Stomach (tissue), 8 donors: ENCODE measurements at regions not wholly inside any gene's neighbourhood (a gene's known extent, or its start where the extent isn't known, plus 50 kb on each side); places are given as distances from the start of the nearest gene placed in this dataset.

Experiments used
- DNase-seq, 2 donors: peaks; one replicate each; pipeline versions ENCODE4 v3.0.0 to v3.0.0-alpha.2; 2013 to 2019
- H3K27ac ChIP-seq, 5 donors: fragments of 200-600 bp in 4 of 5; sonication (generic) in 4 of 5; one replicate each; pipeline ENCODE4 v1.5.1; 2013 to 2019; ENCODE audit warnings: mild to moderate bottlenecking in 1 of 5, moderate library complexity in 1 of 5
- H3K27me3 ChIP-seq, 3 donors: fragments of 200-600 bp; sonication (generic); one replicate each; pipeline ENCODE4 v1.5.1; 2017 to 2019; ENCODE audit warnings: mixed run types in 1 of 3
- H3K36me3 ChIP-seq, 4 donors: fragments of 200-600 bp; sonication (generic); 1 replicate in 3 of 4; 2 replicates in 1 of 4; pipeline ENCODE4 v1.5.1; 2016 to 2019
- H3K4me1 ChIP-seq, 4 donors: fragments of 200-600 bp; sonication (generic); one replicate each; pipeline ENCODE4 v1.5.1; 2016 to 2019
- H3K4me3 ChIP-seq, 4 donors: fragments of 200-600 bp; sonication (generic) in 3 of 4; one replicate each; pipeline ENCODE4 v1.5.1; 2016 to 2019; ENCODE audit warnings: mild to moderate bottlenecking in 1 of 4
- H3K9me3 ChIP-seq, 4 donors: fragments of 200-600 bp; sonication (generic); one replicate each; pipeline ENCODE4 v1.5.1; 2016 to 2019
- EP300 ChIP-seq: sonication (generic); formaldehyde crosslinking; IDR thresholded peaks from one replicate; pipeline ENCODE4 v1.6.1; 2017; ENCODE audit warnings: antibody characterized with exemption
- POLR2A ChIP-seq, 4 donors: fragments of 450-650 bp; IDR thresholded peaks; one replicate each; pipeline ENCODE4 v1.6.1; 2016; ENCODE audit warnings: antibody characterized with exemption in 4 of 4, control low read depth in 2 of 4, mild to moderate bottlenecking in 1 of 4, moderate library complexity in 1 of 4
- POLR2AphosphoS5 ChIP-seq, 3 donors: sonication (generic); formaldehyde crosslinking; IDR thresholded peaks; one replicate each; pipeline ENCODE4 v1.6.1; 2016; ENCODE audit warnings: antibody characterized with exemption in 3 of 3
- WGBS, 5 donors: extraction: QIAGEN DNeasy Blood & Tissue Kit in 3 of 5; methylation state at CpG; one replicate each; pipeline versions ENCODE4 v1.1.5 to v1.1.7; 2013 to 2018; 5-methylcytosine and 5-hydroxymethylcytosine counted together
- intact Hi-C: fragments of 100-400 bp; cut with DNase I; formaldehyde crosslinking; loops from one replicate; pipeline ENCODE4 v1.15.1; 2023; ENCODE audit warnings: low total_unique reads
- TF ChIP-seq, protein P1 (sequence below), 7 experiments: fragments of 450-650 bp in 4 of 7; fragments of 200-600 bp in 3 of 7; sonication (generic) in 3 of 7; IDR thresholded peaks; one replicate each; pipeline ENCODE4 v1.5.1; 2016 to 2019; ENCODE audit warnings: antibody characterized with exemption in 7 of 7, control low read depth in 2 of 7, mild to moderate bottlenecking in 1 of 7
- donor health status: healthy with polysubstance abuse.
- donor health status: Bipolar disorder and iron deficiency.
- donor health status: healthy.

DNA sequence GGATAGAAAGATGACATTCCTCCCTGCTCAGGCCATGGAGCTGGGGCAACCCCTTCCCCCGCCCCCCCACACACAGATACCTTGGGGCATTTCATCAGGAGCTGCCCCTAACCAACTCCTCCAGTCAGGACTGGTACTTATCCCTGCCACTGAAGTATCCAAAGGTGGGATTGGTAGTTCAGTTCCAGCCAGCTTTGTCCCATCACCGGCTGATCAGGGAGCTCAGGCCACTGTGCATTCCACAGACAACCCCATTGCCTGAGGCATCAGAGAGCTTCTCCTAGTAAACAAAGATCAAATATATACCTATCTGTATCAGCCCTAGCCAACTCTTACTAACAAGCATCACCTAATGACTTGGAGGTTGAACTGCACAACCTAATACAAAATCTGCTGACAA lies 218.2 kb upstream of the FMR1 start:
- no peak overlapping the region for H3K4me3 ChIP-seq
- 53 to 100% (median 58%) methylated on average over 1 to 2 of the region's 2 CpGs for WGBS, 5 donors
- intact Hi-C loops = no loop called here

GRCh38 chrX:147699061-147699460 lies 212.7 kb upstream of the FMR1 start:
- intact Hi-C loops = no loop called here
- no peaks in the 10 kb centered on the region for H3K4me1 ChIP-seq

More for the DNA sequence above, 218.2 kb upstream of the FMR1 start:
- TF ChIP-seq POLR2A (IDR thresholded peaks at IDR 0.05) (no peak), POLR2AphosphoS5 (IDR thresholded peaks at IDR 0.05) (no peak), EP300 (no peak)
- TF ChIP-seq, protein P1, sequence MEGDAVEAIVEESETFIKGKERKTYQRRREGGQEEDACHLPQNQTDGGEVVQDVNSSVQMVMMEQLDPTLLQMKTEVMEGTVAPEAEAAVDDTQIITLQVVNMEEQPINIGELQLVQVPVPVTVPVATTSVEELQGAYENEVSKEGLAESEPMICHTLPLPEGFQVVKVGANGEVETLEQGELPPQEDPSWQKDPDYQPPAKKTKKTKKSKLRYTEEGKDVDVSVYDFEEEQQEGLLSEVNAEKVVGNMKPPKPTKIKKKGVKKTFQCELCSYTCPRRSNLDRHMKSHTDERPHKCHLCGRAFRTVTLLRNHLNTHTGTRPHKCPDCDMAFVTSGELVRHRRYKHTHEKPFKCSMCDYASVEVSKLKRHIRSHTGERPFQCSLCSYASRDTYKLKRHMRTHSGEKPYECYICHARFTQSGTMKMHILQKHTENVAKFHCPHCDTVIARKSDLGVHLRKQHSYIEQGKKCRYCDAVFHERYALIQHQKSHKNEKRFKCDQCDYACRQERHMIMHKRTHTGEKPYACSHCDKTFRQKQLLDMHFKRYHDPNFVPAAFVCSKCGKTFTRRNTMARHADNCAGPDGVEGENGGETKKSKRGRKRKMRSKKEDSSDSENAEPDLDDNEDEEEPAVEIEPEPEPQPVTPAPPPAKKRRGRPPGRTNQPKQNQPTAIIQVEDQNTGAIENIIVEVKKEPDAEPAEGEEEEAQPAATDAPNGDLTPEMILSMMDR (IDR thresholded peaks at IDR 0.05) = no peak
- Histone ChIP-seq H3K36me3 (no peaks in the 10 kb centered on the region), H3K27ac (no peak overlapping the region), H3K4me1 (no peaks in the 10 kb centered on the region), H3K27me3 (no peaks in the 10 kb centered on the region), H3K9me3 (peaks cover 0 to 18% (median 7%) of the 10 kb centered on the region in 4 donors)
- no peak for DNase-seq

DNA sequence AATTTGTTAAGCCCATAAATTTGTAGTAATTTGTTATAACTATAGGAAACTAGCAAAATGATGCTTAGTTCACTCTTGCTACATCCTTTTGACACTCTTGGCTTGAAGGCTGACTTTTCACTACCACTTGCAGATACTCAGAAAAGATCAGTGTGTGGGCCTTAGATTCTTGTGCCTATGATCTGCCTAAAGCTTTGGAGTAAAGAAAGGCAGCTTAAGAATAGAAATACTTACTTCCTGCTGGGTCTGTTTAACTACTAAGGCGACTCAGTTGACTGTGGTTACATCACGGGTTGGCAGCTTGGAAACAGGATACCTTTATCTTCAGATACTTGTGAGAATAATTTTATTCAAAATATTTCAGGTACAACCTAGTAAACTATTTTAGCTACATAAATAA lies 201.4 kb upstream of the FMR1 start:
- Histone ChIP-seq H3K4me1 (no peaks in the 10 kb centered on the region), H3K27ac (no peak overlapping the region), H3K27me3 (no peaks in the 10 kb centered on the region), H3K4me3 (no peak overlapping the region), H3K9me3 (no peaks in the 10 kb centered on the region), H3K36me3 (no peaks in the 10 kb centered on the region)
- 26 to 49% (median 36%) methylated on average over 2 of the region's 2 CpGs for WGBS, 5 donors
- intact Hi-C loops = no loop called here
- no peak for TF ChIP-seq POLR2A (IDR thresholded peaks at IDR 0.05)
- TF ChIP-seq POLR2AphosphoS5 (IDR thresholded peaks at IDR 0.05) = no peak
- no peak for TF ChIP-seq EP300
- TF ChIP-seq, protein P1 (IDR thresholded peaks at IDR 0.05) = no peak
- DNase-seq = no peak

More at GRCh38 chrX:147699061-147699460, 212.7 kb upstream of the FMR1 start:
- Histone ChIP-seq H3K36me3 (no peaks in the 10 kb centered on the region), H3K9me3 (peaks cover 0 to 7% (median 3%) of the 10 kb centered on the region in 4 donors), H3K27ac (no peak overlapping the region), H3K4me3 (no peak overlapping the region), H3K27me3 (no peaks in the 10 kb centered on the region)
- TF ChIP-seq, protein P1 (IDR thresholded peaks at IDR 0.05) = no peak
- TF ChIP-seq POLR2AphosphoS5 (IDR thresholded peaks at IDR 0.05) = no peak
- no peak for TF ChIP-seq EP300
- TF ChIP-seq POLR2A (IDR thresholded peaks at IDR 0.05) = no peak
- 15 to 38% (median 23%) methylated on average over 2 of the region's 2 CpGs for WGBS, 5 donors
- DNase-seq = no peak

- intact Hi-C loops = no loop called here
- no peak overlapping the region for H3K27ac ChIP-seq
These were observed 178.3 kb upstream of the FMR1 start for GRCh38 chrX:147733369-147733768.

More at GRCh38 chrX:147733369-147733768, 178.3 kb upstream of the FMR1 start:
- Histone ChIP-seq H3K4me1 (no peaks in the 10 kb centered on the region), H3K27me3 (no peaks in the 10 kb centered on the region), H3K36me3 (no peaks in the 10 kb centered on the region), H3K4me3 (no peak overlapping the region), H3K9me3 (no peaks in the 10 kb centered on the region)
- DNase-seq = no peak
- WGBS, 5 donors = 62 to 84% (median 81%) methylated on average over 2 of the region's 2 CpGs
- no peak for TF ChIP-seq EP300
- TF ChIP-seq, protein P1 (IDR thresholded peaks at IDR 0.05) = no peak
- no peak for TF ChIP-seq POLR2A (IDR thresholded peaks at IDR 0.05)
- no peak for TF ChIP-seq POLR2AphosphoS5 (IDR thresholded peaks at IDR 0.05)
